ENCODE measurements at regions not wholly inside any gene's neighbourhood (a gene's known extent, or its start where the extent isn't known, plus 50 kb on each side); places are given as distances from the start of the nearest gene placed in this dataset.
A peak's percentile ranks its signal among the peaks of the same experiment; 100 is the strongest.
"Not testable (repeated sequence)": the region's sequence is repeated elsewhere in the genome, so short reads cannot be mapped to it uniquely, and the experiment has no call there.

DNA sequence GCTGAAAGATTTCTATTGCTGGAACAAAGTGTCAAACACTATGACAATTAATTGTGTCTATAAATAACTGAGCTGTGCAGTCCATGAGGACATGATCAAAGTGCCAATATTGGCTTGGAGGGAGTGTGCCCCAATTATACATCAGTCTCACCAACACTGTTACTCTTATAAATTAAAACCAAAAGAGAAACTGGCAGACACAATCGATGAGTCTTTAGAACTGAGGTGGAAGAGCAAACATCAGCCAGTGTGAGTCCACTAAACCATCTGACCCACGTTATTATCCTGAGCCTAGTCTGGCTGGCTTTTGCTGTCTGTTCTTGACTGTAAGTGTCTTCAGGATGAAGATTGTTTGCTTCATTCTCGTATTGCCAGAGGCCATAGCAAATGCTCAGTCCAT, 98.9 kb downstream of the OLIG3 start:
- no peak for DNase-seq

DNA sequence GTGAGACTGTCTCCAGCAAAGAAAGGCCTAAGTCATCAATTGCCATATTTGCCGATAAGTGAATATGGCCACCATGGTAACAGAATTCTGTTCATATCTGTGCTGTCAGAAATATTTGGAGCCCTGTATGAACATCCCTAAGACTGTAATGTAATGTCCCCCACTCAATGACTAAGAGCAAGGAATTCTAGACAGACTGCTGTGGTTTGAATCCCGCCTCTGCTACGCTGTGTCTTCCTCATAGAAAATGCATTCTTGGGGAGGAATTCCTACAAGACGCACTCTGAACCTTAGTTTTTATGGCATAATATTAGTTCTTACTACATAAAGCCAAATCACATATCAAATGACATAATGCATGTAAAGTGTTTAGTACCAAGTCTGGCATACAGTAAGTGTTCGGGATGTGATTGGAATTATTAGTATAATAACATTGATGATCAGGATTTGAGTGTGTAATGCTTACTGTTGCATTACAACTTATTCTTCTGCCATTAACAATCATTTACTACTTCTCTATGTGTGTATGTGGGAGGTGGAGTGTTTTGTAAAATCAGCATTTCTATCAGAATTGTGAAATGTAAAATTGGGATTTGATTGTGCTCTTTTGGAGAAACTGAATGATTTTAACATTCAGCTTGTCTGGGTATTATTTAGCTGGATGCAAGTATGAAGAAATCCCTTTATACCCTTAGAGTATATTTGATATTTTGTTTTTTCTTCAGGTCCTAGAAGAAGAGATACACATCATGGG, 103.0 kb downstream of the OLIG3 start:
- DNase-seq: no peak

DNA sequence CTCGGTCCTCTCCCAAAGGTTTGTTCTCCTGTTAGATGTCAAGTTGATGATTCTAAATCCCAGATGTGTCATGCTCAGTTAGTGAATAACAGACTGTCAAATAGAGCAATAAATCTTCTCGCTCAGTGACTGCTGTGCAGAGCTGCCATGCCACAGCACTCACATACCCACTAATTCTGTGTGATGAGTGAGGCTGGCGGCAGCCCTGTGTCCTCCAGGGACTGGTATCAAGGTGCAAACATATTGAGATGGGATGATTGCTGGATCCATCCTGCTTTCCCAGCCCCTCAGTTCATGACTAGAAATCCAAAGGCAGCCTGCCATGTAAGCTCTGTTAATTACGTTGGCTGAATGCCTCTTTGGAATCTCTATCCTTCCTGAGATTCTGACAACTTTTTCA, 103.9 kb downstream of the OLIG3 start:
- DNase-seq: no peak

DNA sequence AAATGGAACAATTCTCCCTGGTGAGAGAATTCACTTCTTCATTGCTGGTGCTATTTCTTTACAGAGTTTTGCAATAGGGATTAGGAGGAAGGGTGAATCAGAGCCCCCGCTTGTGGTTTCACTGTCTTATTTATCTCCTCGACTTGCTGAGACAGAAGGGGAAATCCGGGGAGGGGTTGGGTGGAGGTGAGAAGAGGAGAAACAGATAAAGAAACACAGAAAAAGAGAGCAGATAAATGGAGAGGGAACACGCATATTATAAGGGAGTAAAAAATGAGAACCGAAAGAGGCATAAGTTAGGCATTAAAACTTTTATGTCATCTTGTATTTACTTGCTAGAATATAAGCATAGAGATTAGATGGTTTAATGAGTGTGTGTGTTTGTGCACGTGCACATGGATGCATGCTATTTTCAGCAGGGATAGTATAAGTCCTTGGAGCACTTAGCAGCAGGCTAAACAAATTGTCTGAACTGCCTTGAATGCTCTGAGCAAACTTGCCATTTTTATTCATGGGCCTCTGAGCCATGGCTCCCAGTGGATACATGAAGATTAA, 105.0 kb downstream of the OLIG3 start:
- peak; percentile 51 for DNase-seq

DNA sequence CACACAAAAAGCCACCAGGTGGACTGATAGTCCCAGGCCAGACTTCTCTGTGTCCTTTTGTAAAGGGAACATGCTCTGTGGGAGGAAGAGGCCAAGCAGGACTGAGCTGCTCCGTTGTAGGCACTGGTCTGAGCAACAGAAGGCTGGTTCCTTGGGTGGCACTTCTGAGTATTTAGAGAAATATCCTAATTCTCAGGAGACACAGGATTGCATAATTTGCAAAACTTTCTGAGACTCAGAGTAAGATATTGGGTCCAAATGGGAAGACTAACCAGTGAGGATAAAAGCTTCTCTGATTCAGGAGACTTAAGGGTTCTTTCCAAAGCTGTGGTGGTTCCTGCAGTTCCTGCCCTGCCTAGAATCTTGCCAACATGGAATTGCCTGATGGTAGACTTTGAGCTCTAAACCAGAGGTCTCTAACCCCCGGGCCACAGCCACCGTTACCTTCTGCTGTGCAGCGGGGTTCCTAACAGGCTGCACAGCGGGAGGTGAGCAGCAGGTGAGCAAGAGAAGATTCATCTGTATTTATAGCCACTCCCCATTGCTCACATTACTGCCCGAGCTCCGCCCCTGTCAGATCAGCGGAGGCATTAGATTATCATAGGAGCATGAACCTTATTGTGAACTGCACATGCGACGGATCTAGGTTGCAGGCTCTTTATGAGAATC, 107.0 kb downstream of the OLIG3 start:
- DNase-seq: no peak

DNA sequence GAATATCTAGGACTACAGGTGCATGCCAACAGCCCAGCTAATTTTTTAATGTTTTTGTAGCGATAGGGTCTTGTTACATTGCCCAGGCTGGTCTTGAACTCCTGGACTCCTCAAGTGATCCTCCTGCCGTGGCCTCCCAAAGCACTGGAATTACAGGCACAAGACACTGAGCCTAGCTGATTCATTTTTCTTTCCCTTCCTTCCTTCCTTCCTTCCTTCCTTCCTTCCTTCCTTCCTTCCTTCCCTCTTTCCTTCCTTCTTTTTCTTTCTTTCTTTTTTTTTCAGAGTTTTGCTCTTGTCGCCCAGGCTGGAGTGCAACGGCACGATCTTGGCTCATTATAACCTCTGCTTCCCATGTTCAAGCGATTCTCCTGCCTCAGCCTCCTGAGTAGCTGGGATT, 110.9 kb downstream of the OLIG3 start:
- DNase-seq: not testable (repeated sequence)

DNA sequence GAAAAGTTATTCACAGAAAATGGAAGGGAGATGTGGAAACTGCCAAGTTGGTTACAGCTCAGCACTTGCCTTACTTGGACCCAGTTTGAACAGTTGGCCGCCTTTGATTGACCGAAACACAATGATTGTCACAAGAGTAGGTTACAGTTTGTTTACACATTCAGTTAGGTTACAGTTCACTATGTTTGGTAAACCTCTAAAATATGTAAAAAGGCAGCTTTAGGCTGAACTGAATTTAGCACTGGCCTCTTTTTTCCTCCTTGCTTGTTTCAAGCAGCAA, 116.2 kb downstream of the OLIG3 start:
- DNase-seq: no peak

DNA sequence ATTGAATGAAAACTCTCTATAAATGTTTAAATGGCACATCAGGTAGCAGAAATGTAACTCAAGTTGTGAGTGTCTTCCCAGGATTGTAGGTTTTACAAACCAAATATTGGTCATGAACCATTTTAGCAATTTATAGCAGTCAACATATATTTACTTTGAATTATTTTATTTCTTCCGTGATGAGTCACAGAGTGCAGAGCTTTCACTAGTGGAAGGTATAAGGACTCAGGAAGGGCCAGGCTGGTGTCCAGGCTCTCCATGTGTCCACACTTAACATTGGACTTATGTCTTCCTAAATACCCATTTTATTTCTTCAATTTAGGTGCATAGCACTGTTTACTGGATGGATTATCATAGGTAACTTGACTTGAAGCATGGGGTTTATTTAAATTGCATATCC, 120.9 kb downstream of the OLIG3 start:
- DNase-seq: no peak

DNA sequence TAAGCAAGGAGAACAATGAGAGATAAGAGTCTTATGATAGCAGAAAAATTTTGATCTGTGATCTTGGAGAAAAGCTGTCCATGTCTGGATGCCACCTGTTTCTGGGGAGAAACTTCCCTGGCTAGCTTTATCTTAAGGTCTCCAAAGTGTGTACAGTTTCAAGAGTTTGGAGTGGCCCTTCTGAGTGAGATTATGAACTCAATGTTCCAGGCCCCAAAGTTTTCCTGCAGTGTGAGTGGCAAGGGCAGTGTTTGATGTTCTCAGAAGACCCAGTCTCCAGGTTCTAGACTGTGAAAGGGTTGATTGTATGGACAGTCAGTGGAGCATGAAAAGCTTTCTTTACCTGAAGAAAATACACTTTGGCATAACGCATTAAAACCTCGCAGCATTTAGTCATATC, 121.7 kb downstream of the OLIG3 start:
- no peak for DNase-seq

DNA sequence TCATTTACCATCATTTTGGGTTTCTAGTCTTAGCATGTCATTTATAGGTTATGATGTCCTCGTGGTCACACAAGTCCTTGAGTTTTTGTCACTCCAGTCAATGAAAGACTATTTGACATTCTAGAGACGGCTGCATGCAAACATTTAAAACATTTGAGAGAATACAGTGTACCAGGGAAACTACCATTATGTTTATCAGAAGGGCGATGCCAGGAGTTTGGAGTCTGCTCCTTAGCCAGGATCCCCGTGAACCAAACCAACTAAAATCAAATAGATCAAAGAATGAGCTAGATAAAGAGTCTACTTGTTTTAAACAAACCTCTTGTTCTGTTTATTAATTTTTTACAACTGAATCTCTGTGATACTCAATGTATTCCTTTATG, 122.6 kb downstream of the OLIG3 start:
- no peak for DNase-seq

DNA sequence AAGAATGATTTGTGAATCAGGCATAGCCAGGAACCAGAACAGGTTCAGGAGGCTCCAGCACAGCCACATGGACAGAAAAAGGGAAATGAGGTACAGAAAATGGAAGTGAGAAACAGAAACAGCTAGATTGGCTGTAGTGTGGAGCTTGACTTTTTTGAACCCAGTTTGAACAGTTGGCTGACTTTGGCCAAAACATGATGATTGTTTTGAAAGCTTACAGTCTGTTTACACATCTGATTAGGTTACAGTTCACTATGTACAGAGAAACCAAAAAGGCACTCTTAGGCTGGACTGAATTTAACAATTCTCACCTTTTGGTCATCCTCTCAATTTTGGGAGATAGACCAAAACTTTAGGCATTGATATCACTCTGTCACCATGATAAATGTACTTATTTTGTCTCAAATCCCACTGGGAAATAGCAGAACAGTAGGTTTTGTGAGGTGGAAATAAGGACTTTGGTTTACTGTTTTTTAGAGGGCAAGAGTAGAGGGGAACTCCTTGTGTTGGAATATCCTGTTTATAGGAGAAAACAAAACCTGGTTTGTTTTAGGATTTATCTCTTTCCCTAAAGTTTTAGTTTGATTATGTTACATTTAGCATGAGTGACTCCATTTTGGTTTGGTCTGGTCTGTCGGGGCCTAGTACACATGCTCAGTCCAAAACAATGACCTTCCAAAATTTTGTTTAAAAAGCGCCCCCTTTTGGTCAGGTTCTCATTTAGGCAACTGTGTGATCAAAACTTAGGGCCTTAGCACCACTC, 123.1 kb downstream of the OLIG3 start:
- no peak for DNase-seq

DNA sequence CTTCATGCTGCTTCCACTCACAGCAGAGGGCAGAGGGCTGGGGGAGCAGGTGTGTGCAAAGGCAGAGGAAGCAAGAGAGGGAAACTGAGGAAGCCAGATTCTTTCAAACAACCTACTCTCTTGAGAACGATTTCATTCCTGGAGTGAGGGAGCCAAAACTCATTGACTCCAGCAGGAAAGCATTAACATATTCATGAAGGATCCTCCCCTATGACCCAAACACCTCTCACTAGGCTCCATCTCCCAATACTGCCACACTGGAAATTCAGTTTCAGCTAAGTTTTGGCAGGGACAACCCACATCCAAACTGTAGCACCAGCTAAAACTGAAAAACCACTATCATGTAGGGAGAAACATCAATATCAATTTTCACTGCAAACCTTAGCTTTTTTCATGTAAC, 125.1 kb downstream of the OLIG3 start:
- DNase-seq: no peak

DNA sequence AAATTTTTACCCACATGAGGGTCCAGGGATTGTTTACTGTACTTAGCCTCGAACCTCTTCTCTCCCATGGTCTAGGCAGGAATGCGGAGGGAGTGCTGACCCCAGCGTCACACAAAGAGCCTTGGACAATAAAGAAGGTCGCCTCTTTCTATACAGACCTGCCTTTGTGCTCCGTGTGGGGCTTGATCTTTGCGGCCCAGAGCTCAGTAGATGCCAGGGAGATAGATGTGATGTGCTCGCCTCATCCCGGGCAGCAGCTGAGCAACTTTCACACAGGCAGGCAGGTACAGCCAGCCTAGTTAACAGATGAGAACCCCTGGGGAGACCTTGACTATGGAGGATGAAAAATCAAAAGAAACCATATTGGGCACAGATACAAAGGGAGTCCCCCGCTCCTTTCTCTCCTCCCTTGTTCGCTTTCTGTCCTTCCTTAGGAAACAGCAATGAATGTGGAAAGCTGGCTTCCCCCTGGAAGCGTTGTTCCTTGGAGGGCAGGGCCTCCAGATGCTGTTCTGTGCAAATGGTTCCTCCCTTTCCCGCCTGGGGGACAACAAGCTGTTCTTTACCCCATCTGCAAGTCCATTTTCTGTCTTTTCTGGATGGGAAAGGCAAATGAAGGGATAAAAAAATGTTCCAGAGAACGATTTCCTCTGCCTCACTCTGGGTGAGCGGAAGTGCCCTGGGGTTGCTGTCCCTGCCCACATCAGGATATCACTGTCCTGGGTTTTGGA, 128.3 kb downstream of the OLIG3 start:
- no peak for DNase-seq

DNA sequence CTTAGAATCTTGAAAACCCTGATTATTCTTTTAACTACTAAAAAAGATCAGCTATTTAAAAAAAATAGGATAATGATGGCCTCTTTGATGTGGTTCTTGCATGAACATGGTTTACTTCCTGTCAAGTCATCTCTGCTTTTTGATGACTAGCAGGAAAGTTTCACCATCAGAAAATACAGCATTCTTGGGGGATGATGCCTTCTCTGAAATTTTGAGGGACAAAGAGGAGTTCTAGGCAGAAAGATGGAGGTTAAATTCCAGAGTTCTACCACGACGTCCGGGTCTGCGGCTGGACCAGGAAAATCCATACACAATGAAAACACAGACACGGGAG, 130.4 kb downstream of the OLIG3 start:
- DNase-seq: no peak

DNA sequence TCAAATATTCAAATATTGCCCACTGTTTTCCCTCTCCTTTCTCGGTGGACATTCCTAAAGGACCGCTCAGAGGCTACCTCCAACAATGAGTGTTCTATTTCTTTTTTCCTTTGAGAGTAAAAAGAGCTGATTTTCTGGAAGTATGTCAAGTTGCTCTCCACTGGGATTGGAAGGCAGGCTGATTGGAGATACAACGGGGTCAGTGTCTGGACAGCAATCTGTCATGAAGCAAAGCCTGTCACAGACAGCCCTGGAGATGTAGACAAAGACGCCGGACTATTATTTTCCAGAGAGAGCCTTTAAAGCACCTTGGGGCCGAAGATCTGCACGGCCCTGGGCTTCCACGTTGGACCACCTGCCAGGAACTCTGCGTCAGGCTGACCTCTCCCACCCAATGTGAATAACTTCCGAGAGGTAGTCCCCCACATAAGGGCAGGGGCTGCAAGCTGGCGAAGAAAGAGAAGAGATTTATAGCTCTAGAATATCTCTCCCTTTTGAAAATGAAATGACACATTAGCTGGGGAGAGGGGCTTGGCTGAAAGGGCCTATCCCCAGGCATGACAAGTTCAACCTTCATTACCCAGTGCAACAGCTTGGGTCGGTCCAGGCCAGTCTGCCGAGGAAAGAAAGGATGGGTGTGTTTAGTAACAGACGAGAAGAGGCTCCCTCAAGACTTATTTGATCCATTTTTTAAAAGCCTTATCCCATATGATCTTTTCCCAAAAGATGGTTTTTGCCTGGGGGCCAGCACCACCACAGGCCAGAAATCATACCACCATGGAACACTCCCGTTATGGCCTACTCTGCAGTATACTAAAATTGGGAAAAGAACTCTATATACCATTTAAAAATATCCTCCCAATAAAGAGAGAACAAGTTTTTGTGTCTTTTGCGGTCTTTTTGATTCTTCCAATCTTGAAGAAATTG, 131.1 kb downstream of the OLIG3 start:
- DNase-seq: no peak

DNA sequence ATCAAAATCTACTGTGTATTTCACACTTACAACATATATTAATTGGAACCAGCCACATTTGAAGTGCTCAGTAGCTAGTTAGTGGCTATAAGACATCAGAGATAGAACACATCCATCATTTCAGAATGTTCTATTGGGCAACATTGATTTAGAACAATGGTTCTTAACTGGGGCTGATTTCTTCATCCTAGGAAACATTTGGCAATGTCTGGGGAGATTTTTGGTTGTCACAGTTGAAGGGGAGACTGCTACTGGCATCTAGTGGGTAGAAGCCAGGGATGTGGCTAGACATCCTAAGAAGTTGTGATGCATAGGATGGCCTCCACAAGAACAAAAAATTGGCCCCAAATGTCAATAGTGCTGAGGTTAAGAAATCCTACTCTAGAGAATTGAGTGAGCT, 132.5 kb downstream of the OLIG3 start:
- no peak for DNase-seq

DNA sequence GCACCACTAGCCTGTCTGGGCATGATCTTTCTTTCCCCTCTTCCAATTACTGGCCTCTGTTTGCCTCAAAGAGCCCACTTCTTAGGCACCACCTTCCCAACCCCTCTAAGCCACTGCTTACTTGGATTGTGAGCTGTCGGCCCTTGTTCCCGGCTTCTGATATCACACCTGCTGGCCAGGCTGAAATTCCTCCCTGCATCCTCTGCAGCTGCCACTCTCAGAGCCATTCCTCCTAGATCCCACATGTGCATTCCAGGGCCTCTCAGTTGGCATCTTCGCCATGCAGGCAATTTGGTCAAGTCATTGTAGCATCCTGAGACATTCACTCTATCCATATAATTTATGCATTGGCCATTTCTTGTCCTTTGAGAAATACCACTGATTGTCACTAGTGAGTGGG, 135.9 kb downstream of the OLIG3 start:
- no peak for DNase-seq

DNA sequence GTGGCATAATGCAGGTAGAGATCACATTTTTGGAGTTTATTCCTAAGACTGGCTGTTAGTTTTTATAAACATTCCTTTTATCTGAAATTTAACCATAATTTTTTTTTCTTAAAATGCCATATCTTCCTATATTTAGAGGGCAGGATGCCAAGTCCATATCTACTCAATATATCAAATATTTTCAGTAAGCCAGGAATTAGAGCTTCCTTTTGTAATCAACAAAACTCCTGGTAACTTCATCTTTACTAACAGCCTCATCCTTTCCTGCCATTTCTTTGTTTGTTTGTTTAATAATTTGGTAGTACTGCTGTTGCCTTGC, 136.3 kb downstream of the OLIG3 start:
- no peak for DNase-seq

DNA sequence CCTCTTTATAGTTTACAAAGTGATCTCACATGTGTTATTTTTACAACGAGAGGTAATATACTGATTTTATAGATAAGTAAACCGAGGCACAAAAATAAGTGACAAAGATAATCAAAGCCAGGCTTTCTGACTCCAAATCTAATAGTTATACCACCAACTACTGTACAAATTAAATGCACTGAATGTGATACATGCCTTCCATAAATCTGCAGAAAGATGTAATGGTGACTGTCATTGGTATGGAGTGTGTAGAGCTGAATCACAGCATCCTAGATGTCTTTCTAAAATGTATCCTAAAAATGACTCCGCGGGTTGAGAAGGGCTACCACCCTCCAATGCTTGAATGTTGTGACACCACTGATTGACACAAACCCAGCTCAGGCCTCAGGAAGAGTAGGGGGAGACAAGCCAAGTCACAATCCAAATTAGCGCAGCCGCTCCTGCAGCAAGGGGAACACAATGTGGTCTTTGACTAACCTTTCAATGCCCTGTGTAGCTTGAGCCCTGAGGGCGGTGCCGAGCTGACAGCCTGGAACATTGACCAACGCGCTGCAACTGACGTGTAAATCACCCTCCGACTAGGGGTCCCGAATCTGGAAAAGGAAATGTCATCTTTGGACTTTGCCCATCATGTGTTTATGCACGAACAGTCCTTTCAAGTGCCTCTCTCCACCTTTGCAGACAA, 136.8 kb downstream of the OLIG3 start:
- DNase-seq: no peak

DNA sequence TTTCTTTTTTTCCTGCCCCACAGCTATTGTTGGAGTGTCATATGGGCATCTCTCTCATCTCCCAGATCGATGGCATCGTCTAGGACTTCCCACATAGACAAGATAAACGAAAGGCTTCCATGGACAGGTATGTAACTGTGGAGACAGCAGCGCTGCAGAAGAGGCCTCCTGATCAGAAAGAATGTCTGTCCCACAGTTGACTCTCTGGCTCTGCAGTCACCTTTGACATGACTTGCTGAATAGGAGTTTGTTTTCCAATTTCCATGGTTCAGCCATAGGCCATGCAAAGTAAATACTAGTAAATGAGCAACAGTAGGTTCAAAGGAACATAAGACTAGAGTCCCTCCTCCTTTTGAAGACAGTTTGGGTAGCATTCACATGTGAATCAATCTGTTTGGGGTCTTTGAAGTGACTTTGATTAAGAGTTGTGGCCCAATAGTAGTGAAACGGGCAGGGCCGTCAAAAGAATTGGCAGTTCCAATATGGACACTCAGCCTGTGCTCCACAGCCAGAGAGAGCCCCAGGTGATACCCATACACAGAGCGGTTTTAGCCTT, 134.7 kb upstream of the IFNGR1 start:
- DNase-seq: no peak

DNA sequence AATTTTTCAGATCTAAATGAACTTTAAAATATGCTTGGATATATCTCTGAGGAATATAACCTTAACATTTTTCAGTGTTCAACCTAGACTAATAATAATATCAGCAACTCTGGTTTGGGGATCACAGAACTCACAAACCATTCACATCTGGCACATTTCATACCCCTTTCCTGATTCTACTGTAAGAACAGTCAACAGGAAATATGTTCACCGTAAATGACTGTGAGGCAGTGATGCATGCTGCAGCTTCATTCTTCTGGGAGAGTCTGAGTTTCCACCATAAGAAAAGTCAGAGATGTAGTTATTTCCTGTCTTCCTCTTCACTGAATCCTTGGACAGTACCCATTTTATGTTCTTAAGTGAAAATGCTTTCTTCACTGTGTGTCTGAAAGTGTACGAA, 134.2 kb upstream of the IFNGR1 start:
- no peak for DNase-seq

DNA sequence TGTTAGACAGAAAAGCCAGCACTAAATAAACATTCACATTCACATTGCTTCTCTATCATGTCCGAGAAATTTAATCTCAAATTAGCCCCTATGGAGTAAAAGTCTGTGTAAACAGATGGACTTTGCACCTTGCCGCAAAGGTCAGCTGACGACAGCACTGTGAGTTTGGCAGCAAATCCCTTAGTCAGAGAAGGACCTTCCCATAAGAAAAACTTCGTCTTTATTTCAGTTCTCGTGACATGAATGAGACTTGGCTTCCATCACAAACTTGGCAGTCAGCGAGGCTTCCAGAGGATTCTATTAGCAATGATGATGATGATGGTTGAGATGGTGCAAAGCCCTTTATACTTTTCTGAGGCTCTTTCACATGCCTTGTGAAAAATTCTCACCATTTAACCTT, 133.7 kb upstream of the IFNGR1 start:
- DNase-seq: no peak
